B cell (primary cell): ENCODE measurements at regions not wholly inside any gene's neighbourhood (a gene's known extent, or its start where the extent isn't known, plus 50 kb on each side); places are given as distances from the start of the nearest gene placed in this dataset.

Experiments used
- ATAC-seq: fragments of 200-7000 bp; cut with Tn5 transposase; one replicate; pipeline ENCODE4 v1.10.0; 2021; ENCODE audit warnings: low read depth, mild to moderate bottlenecking, moderate number of reproducible peaks, moderate library complexity
- CTCF ChIA-PET: fragments of 350-600 bp; sonication (Branson Sonifier 250); formaldehyde crosslinking; loops from one replicate; lab custom pipeline; 2021; ENCODE audit warnings: antibody characterized with exemption, inconsistent platforms; lab: Charles Lee
- POLR2A ChIA-PET: fragments of 350-600 bp; sonication (Branson Sonifier 250); formaldehyde crosslinking; loops from one replicate; lab custom pipeline; 2021; ENCODE audit warnings: antibody characterized with exemption; lab: Charles Lee
- DNase-seq: peaks from one replicate; pipeline ENCODE4 v3.0.0; 2013
- H2AFZ ChIP-seq: 2 replicates; pipeline ENCODE4 v1.6.1; 2012; ENCODE audit warnings: mild to moderate bottlenecking, low read depth, low read length; ENCODE audit not compliant: insufficient read depth, poor library complexity, severe bottlenecking
- H3K27ac ChIP-seq, 2 donors: 1 replicate in 1 of 2; 2 replicates in 1 of 2; pipeline ENCODE4 v1.5.1; 2012 to 2013; ENCODE audit warnings: low read length in 2 of 2, mild to moderate bottlenecking in 2 of 2, moderate library complexity in 1 of 2
- H3K27me3 ChIP-seq, 4 experiments: fragments of 200-600 bp in 1 of 4; sonication (generic) in 1 of 4; replicated peaks in 1 of 4; 1 replicate in 2 of 4; 2 replicates in 2 of 4; pipeline versions ENCODE4 v1.6.1 to v1.7.0; 2013 to 2016; ENCODE audit warnings: low read length in 3 of 4, mild to moderate bottlenecking in 2 of 4, mixed read lengths in 1 of 4, moderate library complexity in 1 of 4; ENCODE audit not compliant: insufficient read depth in 4 of 4, control insufficient read depth in 3 of 4; ENCODE audit errors: control extremely low read depth in 1 of 4
- H3K36me3 ChIP-seq, 2 experiments: replicated peaks in 1 of 2; 1 replicate in 1 of 2; 2 replicates in 1 of 2; pipeline versions ENCODE4 v1.6.1 to v1.7.1; 2013; ENCODE audit warnings: low read length in 1 of 2; ENCODE audit not compliant: insufficient read depth in 2 of 2, control insufficient read depth in 1 of 2; ENCODE audit errors: control extremely low read depth in 1 of 2, extremely low read depth in 1 of 2
- H3K4me1 ChIP-seq, 2 donors: fragments of 200-600 bp in 1 of 2; sonication (generic) in 1 of 2; 1 replicate in 1 of 2; 2 replicates in 1 of 2; pipeline versions ENCODE4 v1.5.1 to v1.6.1; 2013 to 2017; ENCODE audit warnings: low read length in 2 of 2; ENCODE audit not compliant: control insufficient read depth in 2 of 2, insufficient read depth in 2 of 2
- H3K4me2 ChIP-seq: replicated peaks from 2 replicates; pipeline ENCODE3; 2012; ENCODE audit warnings: mild to moderate bottlenecking, low read depth, low read length; ENCODE audit not compliant: poor library complexity, severe bottlenecking
- H3K4me3 ChIP-seq, 5 experiments: fragments of 200-600 bp in 1 of 5; sonication (generic) in 1 of 5; 1 replicate in 3 of 5; 2 replicates in 2 of 5; pipeline versions ENCODE4 v1.5.1 to v1.7.0; 2011 to 2016; ENCODE audit warnings: low read length in 4 of 5, mild to moderate bottlenecking in 4 of 5, low read depth in 2 of 5, control low read depth in 1 of 5, moderate library complexity in 1 of 5; ENCODE audit not compliant: insufficient read depth in 1 of 5; ENCODE audit errors: control extremely low read depth in 1 of 5, extremely low read depth in 1 of 5
- H3K79me2 ChIP-seq: fragments of 200-600 bp; sonication (generic); one replicate; pipeline ENCODE4 v1.6.0; 2016; ENCODE audit warnings: low read length; ENCODE audit not compliant: control insufficient read depth, insufficient read depth
- H3K9ac ChIP-seq: fragments of 200-600 bp; sonication (generic); 2 replicates; pipeline ENCODE4 v1.6.1; 2017; ENCODE audit warnings: mild to moderate bottlenecking, low read length, moderate library complexity
- H3K9me3 ChIP-seq, 3 donors: one replicate each; pipeline versions ENCODE4 v1.6.1 to v1.7.1; 2013; ENCODE audit warnings: low read length in 2 of 3; ENCODE audit not compliant: control insufficient read depth in 2 of 3, insufficient read depth in 1 of 3; ENCODE audit errors: control extremely low read depth in 1 of 3
- H4K20me1 ChIP-seq: 2 replicates; pipeline ENCODE4 v1.6.0; 2012; ENCODE audit warnings: mild to moderate bottlenecking, low read length; ENCODE audit not compliant: insufficient read depth, control insufficient read depth, poor library complexity, severe bottlenecking
- H3K27ac Mint-ChIP-seq: one replicate; pipeline ENCODE4 v1.8.0; 2021; ENCODE audit warnings: mixed read lengths
- H3K27me3 Mint-ChIP-seq: one replicate; pipeline ENCODE4 v1.8.0; 2021; ENCODE audit warnings: mixed read lengths
- H3K4me1 Mint-ChIP-seq: one replicate; pipeline ENCODE4 v1.8.0; 2021; ENCODE audit warnings: mixed read lengths
- H3K4me3 Mint-ChIP-seq: one replicate; pipeline ENCODE4 v1.8.0; 2021; ENCODE audit warnings: mixed read lengths
- H3K9me3 Mint-ChIP-seq: one replicate; pipeline ENCODE4 v1.8.0; 2022; ENCODE audit warnings: mixed read lengths; ENCODE audit not compliant: insufficient read depth
- EZH2 ChIP-seq: IDR thresholded peaks from 2 replicates; pipeline ENCODE4 v1.6.1; 2012; ENCODE audit warnings: borderline replicate concordance, low read depth, mild to moderate bottlenecking, moderate library complexity, low read length; ENCODE audit not compliant: insufficient read depth, poor library complexity, severe bottlenecking
- WGBS: methylation state at CpG from one replicate; pipeline ENCODE4 v1.1.5; 2013; ENCODE audit warnings: missing lambda C conversion rate; ENCODE audit not compliant: insufficient coverage; 5-methylcytosine and 5-hydroxymethylcytosine counted together
- intact Hi-C: fragments of 100-400 bp; cut with micrococcal nuclease; formaldehyde crosslinking; loops from one replicate; pipeline ENCODE4 v1.10.0; 2022
- TF ChIP-seq, protein P1 (sequence below): fragments of 200-600 bp; IDR thresholded peaks from one replicate; pipeline ENCODE4 v1.8.0; 2022; ENCODE audit warnings: antibody characterized with exemption, mild to moderate bottlenecking

DNA sequence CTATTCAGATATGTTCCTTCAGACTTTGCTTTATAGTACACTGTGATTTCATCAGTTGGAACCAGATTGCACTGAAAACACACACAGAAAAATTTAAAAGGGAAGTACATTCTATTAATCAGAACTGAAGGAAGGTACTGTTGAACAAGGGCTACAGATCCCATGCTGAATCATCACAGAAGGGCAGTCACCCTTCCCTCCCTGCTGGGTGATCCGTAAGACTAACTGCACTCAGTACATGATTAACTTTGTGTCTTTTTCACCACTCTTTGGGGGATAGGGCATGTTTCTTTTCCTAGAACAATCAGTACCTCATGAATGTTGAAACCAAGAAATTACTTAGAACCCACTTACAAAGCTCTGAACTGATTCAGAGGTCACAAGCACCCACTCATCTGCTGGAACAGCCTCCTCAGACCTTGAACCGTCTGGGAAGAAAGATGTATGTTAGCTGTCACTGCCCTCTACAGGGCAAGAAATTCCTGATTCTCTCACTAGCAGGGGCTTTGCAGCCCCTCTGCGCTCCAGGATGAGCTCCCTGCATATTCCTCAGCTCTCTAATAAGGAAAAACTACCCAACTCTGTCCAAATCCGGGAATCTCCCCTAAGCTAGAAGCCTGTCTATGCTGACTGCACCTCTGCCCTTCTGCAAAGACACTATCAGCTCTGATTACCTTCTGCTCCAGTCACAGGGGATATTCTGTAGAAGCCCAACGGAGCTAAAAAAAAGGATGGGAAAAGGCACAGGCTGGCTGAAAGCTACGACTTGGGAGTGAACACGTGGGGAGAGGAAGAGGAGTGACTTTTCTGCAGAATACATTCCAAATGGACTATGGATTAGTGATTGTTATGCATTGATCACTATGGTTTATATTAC, 51.0 kb downstream of the IARS1 start:
- H3K4me2 ChIP-seq, result no peak overlapping the region
- H3K36me3 ChIP-seq, result peaks cover 5 to 88% of the 10 kb centered on the region in 2 experiments
- ChIA-PET CTCF (interaction anchor here (1.2 to 2.7 kb wide), 2 partner anchors 102 to 103 kb away, joined by 3 to 9 read pairs; no protein-coding TSS in a partner anchor), POLR2A (no interaction called here)
- ATAC-seq (no peak), DNase-seq (no peak)
- no peaks in the 10 kb centered on the region for H4K20me1 ChIP-seq
- H3K27ac ChIP-seq, result no peak overlapping the region
- Mint-ChIP-seq H3K4me1 (no peaks in the 10 kb centered on the region), H3K27ac (no peak overlapping the region), H3K4me3 (no peak overlapping the region), H3K27me3 (no peaks in the 10 kb centered on the region), H3K9me3 (no peaks in the 10 kb centered on the region)
- H3K79me2 ChIP-seq, result no peaks in the 10 kb centered on the region
- no peaks in the 10 kb centered on the region for H3K27me3 ChIP-seq
- H3K4me3 ChIP-seq, result no peak overlapping the region
- H3K4me1 ChIP-seq, result no peaks in the 10 kb centered on the region
- H3K9ac ChIP-seq, result no peak overlapping the region
- H2AFZ ChIP-seq, result no peak overlapping the region
- TF ChIP-seq, protein P1, sequence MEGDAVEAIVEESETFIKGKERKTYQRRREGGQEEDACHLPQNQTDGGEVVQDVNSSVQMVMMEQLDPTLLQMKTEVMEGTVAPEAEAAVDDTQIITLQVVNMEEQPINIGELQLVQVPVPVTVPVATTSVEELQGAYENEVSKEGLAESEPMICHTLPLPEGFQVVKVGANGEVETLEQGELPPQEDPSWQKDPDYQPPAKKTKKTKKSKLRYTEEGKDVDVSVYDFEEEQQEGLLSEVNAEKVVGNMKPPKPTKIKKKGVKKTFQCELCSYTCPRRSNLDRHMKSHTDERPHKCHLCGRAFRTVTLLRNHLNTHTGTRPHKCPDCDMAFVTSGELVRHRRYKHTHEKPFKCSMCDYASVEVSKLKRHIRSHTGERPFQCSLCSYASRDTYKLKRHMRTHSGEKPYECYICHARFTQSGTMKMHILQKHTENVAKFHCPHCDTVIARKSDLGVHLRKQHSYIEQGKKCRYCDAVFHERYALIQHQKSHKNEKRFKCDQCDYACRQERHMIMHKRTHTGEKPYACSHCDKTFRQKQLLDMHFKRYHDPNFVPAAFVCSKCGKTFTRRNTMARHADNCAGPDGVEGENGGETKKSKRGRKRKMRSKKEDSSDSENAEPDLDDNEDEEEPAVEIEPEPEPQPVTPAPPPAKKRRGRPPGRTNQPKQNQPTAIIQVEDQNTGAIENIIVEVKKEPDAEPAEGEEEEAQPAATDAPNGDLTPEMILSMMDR, result no peak
- TF ChIP-seq EZH2, result no peak
- H3K9me3 ChIP-seq, result no peaks in the 10 kb centered on the region
- intact Hi-C loops, result no loop called here
- 71% methylated on average over 3 of the region's 7 CpGs for WGBS

DNA sequence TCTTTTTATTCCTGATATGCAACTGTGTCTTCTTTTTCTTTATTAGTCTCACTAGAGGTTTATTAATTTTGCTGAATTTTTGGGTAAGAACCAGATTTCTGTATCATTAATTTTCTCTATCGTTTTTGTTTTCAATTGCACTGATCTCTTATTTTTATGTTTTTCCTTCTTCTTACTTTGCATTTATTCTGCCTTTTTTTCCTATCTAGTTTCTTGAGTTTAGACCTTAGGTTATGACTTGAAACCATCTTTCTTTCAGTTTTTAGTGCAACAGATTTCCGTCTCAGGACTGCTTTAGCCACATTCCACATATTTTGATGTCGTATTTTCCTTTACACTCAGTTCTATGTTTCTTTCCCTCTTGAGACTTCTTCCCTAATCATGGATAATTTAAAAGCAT, 56.6 kb downstream of the IARS1 start:
- H3K4me3 ChIP-seq, result no peak overlapping the region
- no peaks in the 10 kb centered on the region for H3K27me3 Mint-ChIP-seq
- no peaks in the 10 kb centered on the region for H3K27me3 ChIP-seq
- ChIA-PET POLR2A (no interaction called here), CTCF (no interaction called here)
- no peaks in the 10 kb centered on the region for H3K4me1 ChIP-seq
- no peak overlapping the region for H3K4me3 Mint-ChIP-seq
- no peak overlapping the region for H3K27ac ChIP-seq
- no CpG with 5 or more reads among the region's 3 CpGs for WGBS
- H3K36me3 ChIP-seq, result peaks cover 2 to 60% of the 10 kb centered on the region in 2 experiments
- no peaks in the 10 kb centered on the region for H3K4me1 Mint-ChIP-seq
- TF ChIP-seq EZH2, result no peak
- TF ChIP-seq, protein P1, result no peak
- no peak overlapping the region for H3K27ac Mint-ChIP-seq
- no peak overlapping the region for H3K4me2 ChIP-seq
- no peak overlapping the region for H3K9ac ChIP-seq
- H2AFZ ChIP-seq, result no peak overlapping the region
- DNase-seq (no peak), ATAC-seq (no peak)
- intact Hi-C loops, result no loop called here
- no peaks in the 10 kb centered on the region for H3K9me3 ChIP-seq
- H4K20me1 ChIP-seq, result no peaks in the 10 kb centered on the region
- no peaks in the 10 kb centered on the region for H3K9me3 Mint-ChIP-seq
- no peaks in the 10 kb centered on the region for H3K79me2 ChIP-seq
